K562 (cell line): ENCODE measurements at regions not wholly inside any gene's neighbourhood (a gene's known extent, or its start where the extent isn't known, plus 50 kb on each side); places are given as distances from the start of the nearest gene placed in this dataset.

Source experiments
- ATAC-seq: fragments of 200-7000 bp; cut with Tn5 transposase; 3 replicates; pipeline ENCODE4 v1.9.1; 2020; ENCODE audit warnings: moderate library complexity
- BruUV-seq: library from RNA; stranded (reverse); fragments of 400-500 nt; replicated peaks from 2 replicates; lab custom pipeline; 2021; lab: Mats Ljungman, UMichigan
- CTCF ChIA-PET: fragments of 300-600 bp; formaldehyde crosslinking; extraction: SDS; loops from one replicate; lab custom pipeline; 2021; ENCODE audit warnings: low intra/inter-chr PET ratio; lab: Yijun Ruan, JAX
- POLR2A ChIA-PET: fragments of 300-600, 350-650 bp; sonication (Branson Sonifier 250); formaldehyde crosslinking; extraction: SDS; loops from one replicate; lab custom pipeline; 2021; ENCODE audit warnings: antibody characterized with exemption, inconsistent platforms; lab: Yijun Ruan, JAX
- DNase-seq, 4 experiments: peaks; one replicate each; pipeline versions ENCODE4 v3.0.0 to v3.0.0-alpha.2; 2011 to 2018; ENCODE audit warnings: low spot score in 3 of 4, mixed read lengths in 3 of 4; ENCODE audit errors: extremely low read depth in 1 of 4
- FAIRE-seq: peaks from 2 replicates; lab custom pipeline; 2011; peaks lifted over from hg19 to GRCh38; lab: Jason Lieb, UNC
- H2AFZ ChIP-seq: 2 replicates; pipeline ENCODE4 v1.6.0; 2011; ENCODE audit warnings: low read depth, low read length, control low read depth, inconsistent platforms
- H3K27ac ChIP-seq: fragments of 200-600 bp; 3 replicates; pipeline ENCODE4 v1.8.0; 2011; ENCODE audit warnings: low read depth, mild to moderate bottlenecking, control low read depth, inconsistent platforms, low read length, moderate library complexity, mixed read lengths; ENCODE audit errors: extremely low read depth
- H3K27me3 ChIP-seq, 2 experiments: fragments of 300-600 bp in 1 of 2; 2 replicates in 1 of 2; 3 replicates in 1 of 2; pipeline versions ENCODE4 v1.6.0 to v1.8.0; 2011; ENCODE audit warnings: inconsistent platforms in 2 of 2, low read length in 2 of 2, mild to moderate bottlenecking in 1 of 2, mixed read lengths in 1 of 2, moderate library complexity in 1 of 2; ENCODE audit not compliant: control insufficient read depth in 2 of 2, insufficient read depth in 2 of 2
- H3K36me3 ChIP-seq: fragments of 300-600 bp; 3 replicates; pipeline ENCODE4 v1.8.0; 2011; ENCODE audit warnings: mild to moderate bottlenecking, low read length, inconsistent platforms; ENCODE audit not compliant: control insufficient read depth, insufficient read depth
- H3K4me1 ChIP-seq, 2 experiments: fragments of 200-600 bp in 1 of 2; replicated peaks in 1 of 2; 2 replicates in 1 of 2; 3 replicates in 1 of 2; pipeline versions ENCODE4 v1.5.1 to v1.8.0; 2011; ENCODE audit warnings: inconsistent platforms in 2 of 2, low read length in 2 of 2, mild to moderate bottlenecking in 1 of 2, mixed read lengths in 1 of 2, moderate library complexity in 1 of 2; ENCODE audit not compliant: control insufficient read depth in 2 of 2, insufficient read depth in 2 of 2
- H3K4me2 ChIP-seq: 2 replicates; pipeline ENCODE4 v1.6.1; 2011; ENCODE audit warnings: low read length, control low read depth, inconsistent platforms, mixed read lengths; ENCODE audit not compliant: insufficient read depth
- H3K4me3 ChIP-seq: fragments of 200-600 bp; sonication (generic), shearing (Covaris generic); 2 replicates; pipeline ENCODE4 v1.5.1; 2016; ENCODE audit warnings: control low read depth, inconsistent platforms
- H3K79me2 ChIP-seq: fragments of 200-600 bp; 3 replicates; pipeline ENCODE4 v1.8.0; 2011; ENCODE audit warnings: low read length, inconsistent platforms; ENCODE audit not compliant: control insufficient read depth, insufficient read depth
- H3K9ac ChIP-seq, 2 experiments: 2 replicates each; pipeline versions ENCODE4 v1.6.0 to v1.6.1; 2011; ENCODE audit warnings: low read depth in 2 of 2, low read length in 2 of 2, control low read depth in 1 of 2, inconsistent platforms in 1 of 2, mild to moderate bottlenecking in 1 of 2, mixed read lengths in 1 of 2; ENCODE audit not compliant: insufficient read depth in 1 of 2
- H3K9me1 ChIP-seq: one replicate; pipeline ENCODE4 v1.6.0; 2011; ENCODE audit warnings: inconsistent platforms, mild to moderate bottlenecking, low read length, moderate library complexity; ENCODE audit not compliant: control insufficient read depth, insufficient read depth
- H3K9me3 ChIP-seq: replicated peaks from 2 replicates; pipeline ENCODE4 v1.5.1; 2011; ENCODE audit warnings: low read depth, low read length, inconsistent platforms; ENCODE audit not compliant: control insufficient read depth, insufficient read depth
- H4K20me1 ChIP-seq: replicated peaks from 2 replicates; pipeline ENCODE4 v1.6.1; 2011; ENCODE audit warnings: low read length, inconsistent platforms, mixed read lengths; ENCODE audit not compliant: control insufficient read depth, insufficient read depth
- AFF1 ChIP-seq, 2 experiments: fragments of 450-650 bp; IDR thresholded peaks; 2 replicates each; pipeline ENCODE4 v1.6.1; 2018; ENCODE audit warnings: mild to moderate bottlenecking in 2 of 2, low read depth in 1 of 2; ENCODE audit not compliant: partially characterized antibody in 2 of 2
- ATF3 ChIP-seq, 2 experiments: fragments of 450-650 bp in 1 of 2; sonication (generic) in 1 of 2; formaldehyde crosslinking in 1 of 2; IDR thresholded peaks in 1 of 2; conservative IDR thresholded peaks in 1 of 2; 2 replicates each; pipeline versions ENCODE4 v1.6.1 to v1.8.1; 2016 to 2023; ENCODE audit warnings: mild to moderate bottlenecking in 2 of 2, moderate library complexity in 2 of 2, inconsistent platforms in 1 of 2, missing genetic modification reagents in 1 of 2
- ESRRB ChIP-seq: fragments of 250-450 bp; sonication (Bioruptor Pico); IDR thresholded peaks from 2 replicates; pipeline ENCODE4 v1.5.0; 2020; ENCODE audit warnings: mild to moderate bottlenecking, moderate library complexity, borderline replicate concordance
- FOXA1 ChIP-seq: fragments of 450-650 bp; IDR thresholded peaks from 2 replicates; pipeline ENCODE4 v1.6.1; 2016; ENCODE audit warnings: mild to moderate bottlenecking, borderline replicate concordance
- MAFK ChIP-seq: IDR thresholded peaks from 2 replicates; pipeline ENCODE4 v1.6.1; 2011; ENCODE audit warnings: low read length, improper control_type of control experiment
- MTF1 ChIP-seq: fragments of 250-450 bp; sonication (Bioruptor Pico); IDR thresholded peaks from 2 replicates; pipeline ENCODE4 v1.9.0; 2021; ENCODE audit warnings: moderate library complexity, mild to moderate bottlenecking, inconsistent platforms, borderline replicate concordance
- NFE2 ChIP-seq: IDR thresholded peaks from 2 replicates; pipeline ENCODE4 v1.6.1; 2014; ENCODE audit warnings: antibody characterized with exemption, low read depth
- NFIX ChIP-seq: fragments of 250-450 bp; sonication (Bioruptor Pico); IDR thresholded peaks from 2 replicates; pipeline ENCODE4 v1.4.0; 2020; ENCODE audit warnings: low read depth, mild to moderate bottlenecking, moderate library complexity
- SPI1 ChIP-seq: IDR thresholded peaks from 2 replicates; pipeline ENCODE4 v1.6.1; 2011; ENCODE audit warnings: low read depth, low read length, control low read depth, borderline replicate concordance
- ZBTB8A ChIP-seq: fragments of 450-650 bp; IDR thresholded peaks from 2 replicates; pipeline ENCODE4 v1.6.1; 2018; ENCODE audit warnings: mild to moderate bottlenecking, moderate library complexity; ENCODE audit not compliant: partially characterized antibody
- ZC3H8 ChIP-seq: fragments of 450-650 bp; IDR thresholded peaks from 2 replicates; pipeline ENCODE4 v1.6.1; 2017
- ZHX1 ChIP-seq: fragments of 150-350 bp; conservative IDR thresholded peaks from 2 replicates; pipeline ENCODE4 v1.6.1; 2014; ENCODE audit warnings: low read length
- ZNF449 ChIP-seq: fragments of 250-450 bp; sonication (Bioruptor Pico); IDR thresholded peaks from 2 replicates; pipeline ENCODE4 v1.8.0; 2022; ENCODE audit warnings: moderate library complexity, mild to moderate bottlenecking, inconsistent platforms
- WGBS: fragments of 100-300 bp; shearing (Covaris generic); methylation state at CpG from one replicate; pipeline ENCODE4 v1.1.6; 2016; ENCODE audit warnings: low coverage, mixed read lengths; ENCODE audit not compliant: insufficient coverage; ENCODE audit errors: missing lambda C conversion rate; 5-methylcytosine and 5-hydroxymethylcytosine counted together
- in situ Hi-C: fragments of 300-500 bp; cut with MboI; formaldehyde crosslinking; loops from 4 replicates; pipeline ENCODE4 v1.15.0; 2018; ENCODE audit warnings: inconsistent platforms, mixed read lengths
- intact Hi-C: fragments of 100-400 bp; cut with micrococcal nuclease; formaldehyde crosslinking; loops from 2 replicates; pipeline ENCODE4 v1.14.2; 2022

- FAIRE-seq (no peak), DNase-seq (no peak), ATAC-seq (no peak)
- Histone ChIP-seq H4K20me1 (no peaks in the 10 kb centered on the region), H3K27ac (no peak overlapping the region), H3K27me3 (peaks cover 44 to 61% of the 10 kb centered on the region in 2 experiments), H3K4me3 (no peak overlapping the region), H3K9me3 (no peaks in the 10 kb centered on the region), H3K4me2 (no peak overlapping the region), H3K9me1 (no peaks in the 10 kb centered on the region), H3K36me3 (no peaks in the 10 kb centered on the region), H3K9ac (no peak overlapping the region), H3K79me2 (no peaks in the 10 kb centered on the region), H2AFZ (no peak overlapping the region), H3K4me1 (no peaks in the 10 kb centered on the region)
- BruUV-seq = no TSS peak
- CTCF ChIA-PET = no interaction called here
- intact Hi-C loops (no loop called here), in situ Hi-C loops (no loop called here)
- POLR2A ChIA-PET = no interaction called here
- WGBS = 0% methylated on average over 2 of the region's 2 CpGs
- TF ChIP-seq MAFK = no peak
- TF ChIP-seq ESRRB (CRISPR knock-in tag) = no peak
- no peak for TF ChIP-seq FOXA1
- no peak for TF ChIP-seq NFIX
- no peak for TF ChIP-seq MTF1 (CRISPR knock-in tag)
- no peak for TF ChIP-seq ZBTB8A
- no peak for TF ChIP-seq ZNF449
- TF ChIP-seq SPI1 = no peak
- no peak for TF ChIP-seq ZC3H8
- TF ChIP-seq ZHX1 = no peak
- TF ChIP-seq ATF3 (IDR thresholded peaks at IDR 0.05) = no peak
- no peak for TF ChIP-seq ATF3 (CRISPR knock-in tag; conservative IDR thresholded peaks at IDR 0.05)
- TF ChIP-seq AFF1 (IDR thresholded peaks at IDR 0.05; ENCODE audit: low read depth in 1 of 2, partially characterized antibody in 2 of 2) = no peak
- TF ChIP-seq NFE2 = no peak
These were observed 82.7 kb downstream of the POLR2M start for GRCh38 chr15:57789225-57789624.
